GM19372 (cell line): ENCODE measurements at regions not wholly inside any gene's neighbourhood (a gene's known extent, or its start where the extent isn't known, plus 50 kb on each side); places are given as distances from the start of the nearest gene placed in this dataset.
"Not testable (repeated sequence)": the region's sequence is repeated elsewhere in the genome, so short reads cannot be mapped to it uniquely, and the experiment has no call there.

Source experiments
- ATAC-seq: cut with Tn5 transposase; IDR thresholded peaks from one replicate; pipeline ENCODE4 v1.9.1; 2021; ENCODE audit warnings: mild to moderate bottlenecking, low read depth, moderate library complexity; ENCODE audit not compliant: unreplicated experiment

- ATAC-seq, result not testable (repeated sequence)
Measured at GRCh38 chr2:91568391-91569338, 2877.2 kb downstream of the RPIA start.

GRCh38 chr2:91571239-91571923, 2879.9 kb downstream of the RPIA start:
- not testable (repeated sequence) for ATAC-seq

GRCh38 chr2:91573018-91573417, 2881.5 kb downstream of the RPIA start:
- ATAC-seq, result not testable (repeated sequence)

GRCh38 chr2:91573755-91574154, 2882.3 kb downstream of the RPIA start:
- ATAC-seq, result not testable (repeated sequence)

- not testable (repeated sequence) for ATAC-seq
Measured at GRCh38 chr2:91574255-91574654, 2882.8 kb downstream of the RPIA start.

- ATAC-seq, result not testable (repeated sequence)
Measured at GRCh38 chr2:91575701-91576100, 2884.2 kb downstream of the RPIA start.

GRCh38 chr2:91577406-91577805, 2885.9 kb downstream of the RPIA start:
- not testable (repeated sequence) for ATAC-seq

- not testable (repeated sequence) for ATAC-seq
Measured at GRCh38 chr2:91578678-91579077, 2887.2 kb downstream of the RPIA start.

GRCh38 chr2:91579555-91579954, 2888.1 kb downstream of the RPIA start:
- not testable (repeated sequence) for ATAC-seq

- not testable (repeated sequence) for ATAC-seq
Measured at GRCh38 chr2:91580043-91580442, 2888.6 kb downstream of the RPIA start.

- ATAC-seq, result not testable (repeated sequence)
Measured at GRCh38 chr2:91587098-91587497, 2895.6 kb downstream of the RPIA start.

GRCh38 chr2:91587908-91588535, 2896.5 kb downstream of the RPIA start:
- ATAC-seq, result not testable (repeated sequence)

GRCh38 chr2:91588782-91589223, 2897.3 kb downstream of the RPIA start:
- not testable (repeated sequence) for ATAC-seq

GRCh38 chr2:91589454-91590328, 2898.2 kb downstream of the RPIA start:
- ATAC-seq, result not testable (repeated sequence)

- ATAC-seq, result not testable (repeated sequence)
Measured at GRCh38 chr2:91590381-91590780, 2898.9 kb downstream of the RPIA start.

GRCh38 chr2:91591066-91591465, 2899.6 kb downstream of the RPIA start:
- not testable (repeated sequence) for ATAC-seq

- not testable (repeated sequence) for ATAC-seq
Measured at GRCh38 chr2:91597436-91597835, 2906.0 kb downstream of the RPIA start.

GRCh38 chr2:91598519-91598918, 2907.0 kb downstream of the RPIA start:
- ATAC-seq, result not testable (repeated sequence)

- not testable (repeated sequence) for ATAC-seq
Measured at GRCh38 chr2:91599000-91599399, 2907.5 kb downstream of the RPIA start.

- not testable (repeated sequence) for ATAC-seq
Measured at GRCh38 chr2:91602860-91603259, 2911.4 kb downstream of the RPIA start.
